HEK293T (cell line): ENCODE measurements at regions not wholly inside any gene's neighbourhood (a gene's known extent, or its start where the extent isn't known, plus 50 kb on each side); places are given as distances from the start of the nearest gene placed in this dataset.

Source experiments
- ARNT ChIP-seq: fragments of 450-650 bp; IDR thresholded peaks from 2 replicates; pipeline ENCODE4 v1.6.1; 2017; ENCODE audit warnings: mild to moderate bottlenecking
- BHLHE40 ChIP-seq: fragments of 450-650 bp; IDR thresholded peaks from 2 replicates; pipeline ENCODE4 v1.6.1; 2016; ENCODE audit warnings: mild to moderate bottlenecking, moderate library complexity, borderline replicate concordance
- FOXA1 ChIP-seq: fragments of 450-650 bp; IDR thresholded peaks from 2 replicates; pipeline ENCODE4 v1.6.1; 2016; ENCODE audit warnings: mild to moderate bottlenecking
- FOXK2 ChIP-seq: fragments of 450-650 bp; IDR thresholded peaks from 2 replicates; pipeline ENCODE4 v1.6.1; 2016; ENCODE audit warnings: mild to moderate bottlenecking
- FOXM1 ChIP-seq: fragments of 450-650 bp; IDR thresholded peaks from 2 replicates; pipeline ENCODE4 v1.6.1; 2017; ENCODE audit warnings: mild to moderate bottlenecking, borderline replicate concordance
- HDGF ChIP-seq: fragments of 450-650 bp; IDR thresholded peaks from 2 replicates; pipeline ENCODE4 v1.6.1; 2017; ENCODE audit warnings: antibody characterized with exemption, borderline replicate concordance
- NFRKB ChIP-seq: fragments of 450-650 bp; IDR thresholded peaks from 2 replicates; pipeline ENCODE4 v1.6.1; 2016; ENCODE audit warnings: mild to moderate bottlenecking, moderate library complexity
- SP1 ChIP-seq: fragments of 450-650 bp; IDR thresholded peaks from 2 replicates; pipeline ENCODE4 v1.6.1; 2017
- SUZ12 ChIP-seq: fragments of 450-650 bp; IDR thresholded peaks from 2 replicates; pipeline ENCODE4 v1.6.1; 2016; ENCODE audit warnings: mild to moderate bottlenecking
- TARDBP ChIP-seq: fragments of 450-650 bp; IDR thresholded peaks from 2 replicates; pipeline ENCODE4 v1.6.1; 2016
- ZNF384 ChIP-seq: fragments of 450-650 bp; IDR thresholded peaks from 2 replicates; pipeline ENCODE4 v1.6.1; 2016

- TF ChIP-seq ZNF384 (no peak), HDGF (no peak), SUZ12 (no peak), FOXA1 (no peak), SP1 (no peak), FOXM1 (no peak), FOXK2 (no peak), BHLHE40 (no peak), ARNT (no peak), TARDBP (no peak), NFRKB (no peak)
Measured at GRCh38 chr11:50333861-50334260, 301.2 kb downstream of the OR4C45 start.
